G401 (cell line): ENCODE measurements at regions not wholly inside any gene's neighbourhood (a gene's known extent, or its start where the extent isn't known, plus 50 kb on each side); places are given as distances from the start of the nearest gene placed in this dataset.

ENCODE experiments used
- DNase-seq: peaks from one replicate; pipeline ENCODE4 v3.0.0-alpha.2; 2015; ENCODE audit warnings: low spot score
- in situ Hi-C: cut with HindIII; loops from 2 replicates; pipeline ENCODE4 v1.10.0; 2016; ENCODE audit warnings: low sequenced_read_pairs, mixed read lengths

DNA sequence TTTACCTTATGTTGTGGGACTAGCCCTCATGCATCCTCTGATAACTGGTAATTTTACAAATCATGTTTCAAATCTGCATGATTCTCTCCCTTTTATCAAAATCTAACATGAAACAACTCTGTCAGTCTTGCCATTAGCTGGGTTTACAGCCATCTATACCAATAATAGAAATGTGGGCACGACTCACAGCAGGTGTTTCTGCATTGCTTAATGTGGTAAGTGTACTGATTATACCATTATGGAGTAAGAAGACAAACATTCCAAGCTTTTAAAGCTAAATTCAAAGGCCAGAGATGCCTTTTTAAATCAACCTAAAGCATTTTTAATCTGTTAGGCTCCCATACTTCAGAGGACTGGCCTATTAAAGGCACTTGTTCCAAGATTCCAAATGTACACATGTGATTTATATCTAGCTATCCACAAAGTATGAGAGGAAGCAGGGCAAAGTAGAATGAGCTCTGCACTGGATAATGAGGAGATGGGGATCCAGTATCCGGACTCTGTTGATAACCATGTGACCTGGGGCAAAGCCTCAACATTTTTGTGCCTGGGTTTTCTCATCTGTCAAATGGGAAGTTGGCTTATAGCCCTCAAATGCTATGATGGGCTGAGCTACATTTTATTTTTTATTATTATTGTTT lies 52.3 kb upstream of the FUT8 start:
- in situ Hi-C loops, result no loop called here
- DNase-seq, result no peak

DNA sequence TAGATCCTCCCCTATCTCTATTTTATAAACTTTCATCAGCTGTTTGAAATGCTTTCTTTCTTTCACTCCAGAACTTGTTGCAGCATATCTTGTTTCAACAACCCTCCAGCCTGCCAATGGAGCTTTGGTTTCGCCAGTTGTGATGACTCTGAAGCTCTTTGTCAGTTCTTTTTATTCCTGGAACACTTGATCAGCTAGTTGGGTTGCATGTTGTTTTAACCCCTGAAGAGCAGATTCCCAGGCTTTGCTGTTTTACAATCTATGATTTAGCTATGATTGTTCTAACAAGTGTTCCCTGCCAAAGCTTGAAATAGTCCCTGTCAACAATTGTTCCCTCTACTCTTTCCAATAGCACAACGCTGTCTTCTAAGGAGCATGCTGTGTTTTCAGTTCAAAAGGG lies 50.6 kb upstream of the FUT8 start:
- in situ Hi-C loops, result no loop called here
- DNase-seq, result peak; percentile 1
